Suprapubic skin (tissue), 4 donors: ENCODE measurements at regions not wholly inside any gene's neighbourhood (a gene's known extent, or its start where the extent isn't known, plus 50 kb on each side); places are given as distances from the start of the nearest gene placed in this dataset.

Experiments used
- DNase-seq, 2 donors: peaks; one replicate each; pipeline ENCODE4 v3.0.0-alpha.2; 2019; ENCODE audit warnings: low spot score in 2 of 2
- H3K27ac ChIP-seq: fragments of 200-600 bp; sonication (generic); one replicate; pipeline ENCODE4 v1.5.1; 2019
- H3K27me3 ChIP-seq: fragments of 200-600 bp; sonication (generic); one replicate; pipeline ENCODE4 v1.5.1; 2019
- H3K36me3 ChIP-seq: fragments of 200-600 bp; sonication (generic); one replicate; pipeline ENCODE4 v1.5.1; 2019
- H3K4me1 ChIP-seq: fragments of 200-600 bp; sonication (generic); one replicate; pipeline ENCODE4 v1.5.1; 2019
- H3K4me3 ChIP-seq: fragments of 200-600 bp; sonication (generic); one replicate; pipeline ENCODE4 v1.5.1; 2019; ENCODE audit warnings: mild to moderate bottlenecking
- H3K9me3 ChIP-seq: fragments of 200-600 bp; sonication (generic); one replicate; pipeline ENCODE4 v1.5.1; 2019
- EP300 ChIP-seq: sonication (generic); formaldehyde crosslinking; IDR thresholded peaks from one replicate; pipeline ENCODE4 v1.6.1; 2017; ENCODE audit warnings: antibody characterized with exemption
- POLR2A ChIP-seq, 2 donors: fragments of 450-650 bp; IDR thresholded peaks; one replicate each; pipeline ENCODE4 v1.6.1; 2017; ENCODE audit warnings: antibody characterized with exemption in 2 of 2, mild to moderate bottlenecking in 2 of 2, moderate library complexity in 2 of 2
- POLR2AphosphoS5 ChIP-seq, 3 donors: sonication (generic); formaldehyde crosslinking; IDR thresholded peaks; one replicate each; pipeline ENCODE4 v1.6.1; 2017; ENCODE audit warnings: antibody characterized with exemption in 3 of 3
- WGBS: methylation state at CpG from one replicate; pipeline ENCODE4 v1.1.5; 2018; 5-methylcytosine and 5-hydroxymethylcytosine counted together
- TF ChIP-seq, protein P1 (sequence below), 2 donors: fragments of 200-600 bp in 1 of 2; fragments of 450-650 bp in 1 of 2; sonication (generic) in 1 of 2; IDR thresholded peaks; one replicate each; pipeline ENCODE4 v1.5.1; 2016 to 2019; ENCODE audit warnings: antibody characterized with exemption in 2 of 2, mild to moderate bottlenecking in 1 of 2, moderate library complexity in 1 of 2

DNA sequence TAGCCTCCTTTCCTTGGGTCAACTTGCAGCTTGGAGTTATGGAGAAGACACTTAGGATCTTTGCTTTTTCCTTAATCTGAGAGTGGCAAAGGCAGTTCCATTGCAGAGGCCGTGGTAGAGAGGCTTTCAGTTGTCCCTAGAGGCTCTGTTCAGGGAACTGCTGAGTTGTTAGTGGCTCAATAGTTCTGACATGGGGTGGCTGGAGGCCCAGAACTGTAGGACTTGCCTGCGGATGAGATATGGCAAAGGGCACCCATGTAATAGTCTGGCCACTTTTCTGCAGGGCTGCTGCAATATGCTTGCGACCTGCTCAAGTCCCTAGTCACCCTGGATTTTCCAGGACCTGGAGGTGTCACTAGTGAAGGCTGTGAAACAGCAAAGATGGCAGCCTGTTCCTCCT lies 99.9 kb downstream of the CLDN1 start:
- TF ChIP-seq, protein P1, sequence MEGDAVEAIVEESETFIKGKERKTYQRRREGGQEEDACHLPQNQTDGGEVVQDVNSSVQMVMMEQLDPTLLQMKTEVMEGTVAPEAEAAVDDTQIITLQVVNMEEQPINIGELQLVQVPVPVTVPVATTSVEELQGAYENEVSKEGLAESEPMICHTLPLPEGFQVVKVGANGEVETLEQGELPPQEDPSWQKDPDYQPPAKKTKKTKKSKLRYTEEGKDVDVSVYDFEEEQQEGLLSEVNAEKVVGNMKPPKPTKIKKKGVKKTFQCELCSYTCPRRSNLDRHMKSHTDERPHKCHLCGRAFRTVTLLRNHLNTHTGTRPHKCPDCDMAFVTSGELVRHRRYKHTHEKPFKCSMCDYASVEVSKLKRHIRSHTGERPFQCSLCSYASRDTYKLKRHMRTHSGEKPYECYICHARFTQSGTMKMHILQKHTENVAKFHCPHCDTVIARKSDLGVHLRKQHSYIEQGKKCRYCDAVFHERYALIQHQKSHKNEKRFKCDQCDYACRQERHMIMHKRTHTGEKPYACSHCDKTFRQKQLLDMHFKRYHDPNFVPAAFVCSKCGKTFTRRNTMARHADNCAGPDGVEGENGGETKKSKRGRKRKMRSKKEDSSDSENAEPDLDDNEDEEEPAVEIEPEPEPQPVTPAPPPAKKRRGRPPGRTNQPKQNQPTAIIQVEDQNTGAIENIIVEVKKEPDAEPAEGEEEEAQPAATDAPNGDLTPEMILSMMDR (IDR thresholded peaks at IDR 0.05) = no peak
- TF ChIP-seq EP300 (no peak), POLR2A (IDR thresholded peaks at IDR 0.05) (no peak)
- Histone ChIP-seq H3K4me1 (no peaks in the 10 kb centered on the region), H3K9me3 (no peaks in the 10 kb centered on the region), H3K36me3 (no peaks in the 10 kb centered on the region), H3K4me3 (no peak overlapping the region), H3K27ac (no peak overlapping the region), H3K27me3 (no peaks in the 10 kb centered on the region)
- DNase-seq = no peak
- 73% methylated on average over 2 of the region's 3 CpGs for WGBS

DNA sequence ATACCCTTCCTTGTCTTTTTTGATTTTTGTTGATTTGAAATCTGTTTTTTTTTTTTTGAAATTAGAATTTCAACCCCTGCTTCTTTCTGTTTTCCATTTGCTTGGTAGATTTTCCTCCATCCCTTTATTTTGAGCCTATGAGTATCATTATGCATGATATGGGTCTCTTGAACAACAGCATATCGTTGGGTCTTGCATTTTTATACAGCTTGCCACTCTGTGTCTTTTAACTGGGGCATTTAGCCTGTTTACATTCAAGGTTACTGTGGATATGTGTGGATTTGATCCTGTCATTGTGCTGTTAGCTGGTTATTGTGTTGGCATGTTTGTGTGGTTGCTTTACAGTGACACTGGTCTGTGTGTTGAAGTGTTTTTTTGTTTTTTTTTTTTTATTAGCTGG lies 99.7 kb upstream of the P3H2 start:
- Histone ChIP-seq H3K27ac (no peak overlapping the region), H3K4me1 (no peaks in the 10 kb centered on the region), H3K27me3 (no peaks in the 10 kb centered on the region), H3K4me3 (no peak overlapping the region), H3K36me3 (no peaks in the 10 kb centered on the region), H3K9me3 (no peaks in the 10 kb centered on the region)
- WGBS = 94% methylated on average over 1 of the region's 1 CpG
- DNase-seq = no peak
- TF ChIP-seq POLR2AphosphoS5 (IDR thresholded peaks at IDR 0.05) = no peak
- TF ChIP-seq, protein P1 (IDR thresholded peaks at IDR 0.05) = no peak
- TF ChIP-seq POLR2A (IDR thresholded peaks at IDR 0.05) = no peak
- TF ChIP-seq EP300 = no peak

DNA sequence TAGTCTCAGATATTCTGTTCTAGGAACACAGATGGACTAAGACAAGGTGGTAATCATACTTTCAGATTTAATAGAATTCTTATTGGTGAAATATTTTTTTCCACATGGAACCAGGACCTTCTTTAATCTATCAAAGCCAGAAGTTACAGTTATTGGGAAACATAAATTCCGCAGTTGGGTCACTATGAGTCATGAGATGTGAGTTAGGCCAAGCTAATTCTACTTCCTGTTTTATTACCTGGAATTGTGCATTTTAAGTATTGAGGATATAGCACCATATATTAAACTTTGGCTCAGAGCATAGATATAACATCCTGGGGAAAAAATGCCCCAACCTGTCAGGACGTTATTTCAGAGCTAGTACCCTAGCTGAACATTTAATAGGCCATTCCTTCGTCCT lies 96.4 kb upstream of the P3H2 start:
- Histone ChIP-seq H3K27me3 (no peaks in the 10 kb centered on the region), H3K9me3 (no peaks in the 10 kb centered on the region), H3K36me3 (no peaks in the 10 kb centered on the region), H3K27ac (no peak overlapping the region), H3K4me1 (no peaks in the 10 kb centered on the region), H3K4me3 (no peak overlapping the region)
- TF ChIP-seq POLR2AphosphoS5 (IDR thresholded peaks at IDR 0.05) = no peak
- 67% methylated on average over 3 of the region's 3 CpGs for WGBS
- DNase-seq = no peak

GRCh38 chr3:190213727-190214126 lies 93.0 kb upstream of the P3H2 start:
- Histone ChIP-seq H3K27ac (no peak overlapping the region), H3K4me3 (no peak overlapping the region), H3K36me3 (no peaks in the 10 kb centered on the region), H3K9me3 (no peaks in the 10 kb centered on the region), H3K27me3 (no peaks in the 10 kb centered on the region), H3K4me1 (no peaks in the 10 kb centered on the region)
- TF ChIP-seq EP300 (no peak), POLR2AphosphoS5 (IDR thresholded peaks at IDR 0.05) (no peak), POLR2A (IDR thresholded peaks at IDR 0.05) (no peak)
- TF ChIP-seq, protein P1 (IDR thresholded peaks at IDR 0.05) = no peak
- no peak for DNase-seq

DNA sequence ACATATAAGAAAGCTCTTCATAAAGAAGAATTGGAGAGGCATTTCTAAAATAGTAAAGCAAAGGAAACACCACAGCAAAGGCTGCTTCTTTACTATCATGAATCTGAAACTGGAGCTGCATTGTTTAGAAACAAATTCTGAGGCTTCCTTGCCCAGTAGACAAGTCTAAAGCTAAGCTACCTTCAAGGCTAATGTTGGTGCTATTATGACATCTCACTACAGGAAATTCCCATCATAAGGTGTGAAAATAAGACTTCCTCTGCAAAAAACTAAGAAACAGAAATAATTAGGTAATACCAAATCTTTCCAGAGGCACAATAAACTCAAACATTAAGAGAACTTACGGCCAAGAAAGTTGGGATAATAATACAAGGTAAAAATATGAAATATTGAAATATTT lies 89.9 kb upstream of the P3H2 start:
- TF ChIP-seq POLR2AphosphoS5 (IDR thresholded peaks at IDR 0.05) (no peak), POLR2A (IDR thresholded peaks at IDR 0.05) (no peak), EP300 (no peak)
- TF ChIP-seq, protein P1 (IDR thresholded peaks at IDR 0.05) = no peak
- 79% methylated on average over 1 of the region's 1 CpG for WGBS
- H3K4me1 ChIP-seq = no peaks in the 10 kb centered on the region

DNA sequence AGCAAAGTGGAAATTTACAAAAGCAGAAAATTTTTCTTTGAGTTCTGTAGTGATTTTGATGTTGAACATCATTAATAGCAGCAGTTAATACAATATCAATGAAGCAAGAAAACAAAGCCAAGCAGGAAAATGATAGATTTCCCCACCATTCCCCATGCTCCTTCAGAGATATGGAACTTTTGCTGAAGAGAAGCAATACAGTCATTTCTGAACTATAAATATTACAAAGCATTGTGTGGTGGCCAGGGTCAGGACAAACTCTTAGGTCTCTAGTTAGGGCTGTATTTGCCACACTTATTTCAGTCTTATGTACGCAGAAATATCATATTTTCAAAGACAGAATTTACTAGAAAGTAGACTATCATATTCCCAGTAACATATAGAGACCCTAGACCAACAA lies 88.8 kb upstream of the P3H2 start:
- no peak overlapping the region for H3K4me3 ChIP-seq
- H3K9me3 ChIP-seq = no peaks in the 10 kb centered on the region
- TF ChIP-seq POLR2A (IDR thresholded peaks at IDR 0.05) (no peak), POLR2AphosphoS5 (IDR thresholded peaks at IDR 0.05) (no peak), EP300 (no peak)
- TF ChIP-seq, protein P1 (IDR thresholded peaks at IDR 0.05) = no peak
- no peaks in the 10 kb centered on the region for H3K4me1 ChIP-seq
- 0% methylated on average over 1 of the region's 1 CpG for WGBS
- no peaks in the 10 kb centered on the region for H3K36me3 ChIP-seq
- DNase-seq = no peak
- no peak overlapping the region for H3K27ac ChIP-seq
- no peaks in the 10 kb centered on the region for H3K27me3 ChIP-seq

More for the DNA sequence above, 89.9 kb upstream of the P3H2 start:
- H3K36me3 ChIP-seq = no peaks in the 10 kb centered on the region
- H3K9me3 ChIP-seq = no peaks in the 10 kb centered on the region
- no peak for DNase-seq
- H3K27me3 ChIP-seq = no peaks in the 10 kb centered on the region
- H3K27ac ChIP-seq = no peak overlapping the region
- H3K4me3 ChIP-seq = no peak overlapping the region
